GM20000 (cell line): ENCODE measurements at regions not wholly inside any gene's neighbourhood (a gene's known extent, or its start where the extent isn't known, plus 50 kb on each side); places are given as distances from the start of the nearest gene placed in this dataset.

Experiments used
- DNase-seq: peaks from one replicate; pipeline ENCODE4 v3.0.0; 2012; ENCODE audit warnings: low spot score
- TF ChIP-seq, protein P1 (sequence below): IDR thresholded peaks from 2 replicates; pipeline ENCODE4 v1.5.1; 2012; ENCODE audit warnings: mild to moderate bottlenecking, control low read depth; ENCODE audit errors: extremely low read depth, missing control alignments

DNA sequence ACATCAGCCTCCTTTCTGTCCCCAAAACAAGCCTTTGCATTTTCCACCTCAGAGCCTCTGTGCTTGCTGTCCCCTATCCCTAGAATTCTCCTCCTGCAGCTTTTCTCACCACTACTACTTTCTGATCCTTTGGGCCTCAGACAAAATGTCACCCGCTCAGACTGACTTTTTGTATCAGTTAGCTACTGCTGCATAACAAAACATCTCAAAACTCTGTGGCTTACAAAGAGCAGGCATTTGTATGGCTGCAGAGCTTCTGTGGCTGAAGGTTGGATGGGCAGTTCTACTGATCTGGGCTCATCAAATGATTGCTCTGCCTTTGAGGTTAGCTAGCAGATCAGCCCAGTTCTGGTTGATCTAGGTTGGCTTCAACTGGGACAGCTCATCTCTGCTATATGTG, 248.7 kb downstream of the MN1 start:
- DNase-seq: no peak
- TF ChIP-seq, protein P1, sequence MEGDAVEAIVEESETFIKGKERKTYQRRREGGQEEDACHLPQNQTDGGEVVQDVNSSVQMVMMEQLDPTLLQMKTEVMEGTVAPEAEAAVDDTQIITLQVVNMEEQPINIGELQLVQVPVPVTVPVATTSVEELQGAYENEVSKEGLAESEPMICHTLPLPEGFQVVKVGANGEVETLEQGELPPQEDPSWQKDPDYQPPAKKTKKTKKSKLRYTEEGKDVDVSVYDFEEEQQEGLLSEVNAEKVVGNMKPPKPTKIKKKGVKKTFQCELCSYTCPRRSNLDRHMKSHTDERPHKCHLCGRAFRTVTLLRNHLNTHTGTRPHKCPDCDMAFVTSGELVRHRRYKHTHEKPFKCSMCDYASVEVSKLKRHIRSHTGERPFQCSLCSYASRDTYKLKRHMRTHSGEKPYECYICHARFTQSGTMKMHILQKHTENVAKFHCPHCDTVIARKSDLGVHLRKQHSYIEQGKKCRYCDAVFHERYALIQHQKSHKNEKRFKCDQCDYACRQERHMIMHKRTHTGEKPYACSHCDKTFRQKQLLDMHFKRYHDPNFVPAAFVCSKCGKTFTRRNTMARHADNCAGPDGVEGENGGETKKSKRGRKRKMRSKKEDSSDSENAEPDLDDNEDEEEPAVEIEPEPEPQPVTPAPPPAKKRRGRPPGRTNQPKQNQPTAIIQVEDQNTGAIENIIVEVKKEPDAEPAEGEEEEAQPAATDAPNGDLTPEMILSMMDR: no peak

DNA sequence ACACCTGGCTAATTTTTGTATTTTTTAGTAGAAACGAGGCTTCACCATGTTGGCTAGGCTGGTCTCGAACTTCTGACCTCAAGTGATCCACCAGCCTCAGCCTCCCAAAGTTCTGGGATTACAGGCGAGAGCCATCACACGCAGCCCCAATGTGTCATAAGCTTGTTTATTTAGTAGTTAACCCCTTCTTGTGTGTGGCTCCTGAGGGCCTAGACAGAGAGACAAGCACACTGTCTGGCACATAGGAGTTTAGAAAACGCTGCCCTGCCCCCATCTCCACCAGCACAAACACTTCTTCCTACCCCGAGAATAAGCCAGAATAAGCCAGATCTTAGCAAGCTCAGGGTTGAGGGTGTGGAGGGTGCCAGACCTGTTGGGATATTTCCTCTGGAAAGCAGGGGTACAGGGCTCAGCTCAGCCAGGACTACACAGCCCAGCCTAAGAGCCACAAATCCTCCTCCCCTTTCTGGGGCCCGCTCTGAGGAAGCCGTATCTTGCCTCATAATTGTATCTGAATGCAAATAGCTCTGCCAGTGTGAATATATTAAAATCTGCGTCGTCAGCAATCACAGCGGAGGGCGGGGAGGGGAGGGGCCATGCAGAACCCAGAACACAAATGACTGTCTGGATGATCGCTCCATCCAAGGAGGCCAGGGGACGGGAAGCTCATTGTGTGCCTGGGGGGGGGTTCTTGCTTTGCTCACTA, 247.3 kb downstream of the MN1 start:
- TF ChIP-seq, protein P1: no peak
- DNase-seq: no peak

DNA sequence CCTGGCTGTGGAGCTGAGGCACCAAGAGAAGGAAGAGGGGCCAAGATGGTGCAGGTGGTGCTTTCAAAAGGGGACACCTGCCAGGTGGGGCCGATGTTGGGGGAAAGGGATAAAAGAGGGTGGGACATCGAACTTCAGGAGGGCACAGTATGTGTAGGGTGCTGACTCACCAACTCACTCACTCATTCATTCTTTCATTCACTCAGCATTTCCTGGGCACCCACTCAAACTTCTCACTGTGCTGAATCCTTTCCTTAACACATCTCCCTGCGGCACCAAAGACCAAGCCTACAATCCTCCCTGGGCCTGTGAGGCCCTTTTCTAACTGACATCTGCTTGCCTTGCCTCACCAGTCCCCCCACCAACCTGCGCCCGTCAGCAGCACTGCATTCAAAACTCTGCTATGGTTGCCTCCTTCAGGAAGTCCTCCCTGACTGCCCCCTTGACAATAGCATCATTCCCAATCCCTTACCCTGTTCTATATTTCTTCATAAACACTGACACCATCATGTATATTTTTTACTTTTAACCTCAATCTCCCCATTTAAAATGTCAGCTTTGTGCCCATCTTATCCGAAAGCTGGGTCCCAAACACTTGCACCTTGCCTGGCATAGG, 246.6 kb downstream of the MN1 start:
- no peak for DNase-seq
- TF ChIP-seq, protein P1: no peak

DNA sequence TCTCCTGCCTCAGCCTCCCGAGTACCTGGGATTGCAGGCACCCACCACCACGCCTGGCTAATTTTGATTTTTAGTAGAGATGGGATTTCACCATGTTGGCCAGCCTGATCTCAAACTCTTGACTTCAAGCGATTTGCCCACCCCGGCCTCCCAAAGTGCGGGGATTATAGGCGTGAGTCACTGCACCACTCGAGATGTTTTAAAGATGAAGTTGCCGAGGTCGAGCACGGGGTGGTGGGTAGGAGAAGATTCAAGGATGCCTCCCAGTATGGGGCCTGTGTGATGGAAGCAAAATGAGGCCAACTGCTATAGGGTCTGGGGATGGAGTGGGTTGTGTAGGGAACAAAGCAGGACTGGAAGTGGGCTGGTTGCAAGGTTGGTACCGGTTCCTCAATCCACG, 245.2 kb downstream of the MN1 start:
- TF ChIP-seq, protein P1: no peak
- no peak for DNase-seq

DNA sequence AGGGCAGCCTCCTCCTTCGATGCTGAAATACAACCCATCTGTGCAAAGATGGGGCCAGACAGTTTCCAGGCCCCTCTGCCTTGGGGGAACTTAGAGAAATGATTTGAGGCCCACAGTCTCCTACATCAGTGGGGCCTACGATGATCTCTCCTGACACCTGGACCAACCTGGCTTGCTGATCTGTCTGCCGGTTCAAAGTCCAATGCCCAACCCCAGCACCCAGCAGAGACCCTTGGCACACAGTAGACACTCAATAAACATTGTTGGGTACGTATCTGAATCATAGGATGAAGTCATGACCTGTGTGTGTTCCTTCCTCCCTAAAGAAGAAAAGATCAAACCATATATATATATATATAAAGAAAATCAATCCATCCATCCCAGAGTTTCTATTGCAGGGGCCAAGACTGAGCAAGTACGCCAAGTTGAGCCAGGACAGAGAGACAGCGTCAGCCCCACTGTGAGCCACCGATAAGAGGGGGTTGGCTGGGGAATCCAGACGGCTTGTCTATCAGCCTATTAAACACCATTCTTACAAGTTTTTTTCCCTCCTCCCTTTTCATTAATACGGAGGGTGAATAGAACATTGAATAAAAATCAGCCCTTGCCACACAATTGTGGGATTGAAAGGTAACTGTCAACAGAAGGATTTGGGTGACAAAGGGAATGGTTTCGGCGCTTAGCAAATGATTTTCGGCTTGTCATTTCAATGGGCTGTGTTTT, 244.1 kb downstream of the MN1 start:
- TF ChIP-seq, protein P1: no peak
- DNase-seq: no peak

DNA sequence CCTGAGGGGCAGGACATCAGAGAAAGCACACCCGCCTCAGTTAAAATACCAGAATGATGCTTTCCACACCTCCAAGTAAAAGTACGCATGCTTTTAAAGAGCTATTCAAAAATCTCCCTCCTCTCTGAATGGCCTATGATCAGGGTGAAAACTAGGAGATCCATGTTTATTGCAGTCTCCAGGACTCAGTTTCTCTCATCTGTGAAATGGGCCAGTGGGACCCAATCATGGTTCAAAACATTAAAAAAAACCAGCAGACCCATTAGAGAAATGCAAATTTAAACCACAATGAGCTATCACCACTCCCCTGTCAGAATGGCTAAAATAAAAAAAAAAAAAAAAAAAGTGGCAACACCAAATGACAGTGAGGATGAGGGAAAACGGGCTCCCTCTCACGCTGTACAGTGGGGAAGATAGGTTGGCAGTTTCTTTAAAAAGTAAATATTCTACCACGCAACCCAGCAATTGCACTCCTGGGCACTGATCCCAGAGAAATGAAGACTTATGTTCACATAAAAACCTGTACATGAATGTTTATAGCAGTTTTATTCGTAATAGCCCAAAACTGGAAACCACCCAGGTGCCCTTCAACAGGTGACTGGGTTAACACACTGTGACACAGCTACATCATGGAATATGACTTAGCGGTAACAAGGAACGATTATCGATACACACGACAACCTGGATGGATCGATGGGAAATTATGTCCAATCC, 242.7 kb downstream of the MN1 start:
- TF ChIP-seq, protein P1: no peak

More for the DNA sequence above, 242.7 kb downstream of the MN1 start:
- DNase-seq: no peak
